NCI-H524 treated with DMSO at 0.1 percent for 48 hours (cell line): ENCODE measurements at regions not wholly inside any gene's neighbourhood (a gene's known extent, or its start where the extent isn't known, plus 50 kb on each side); places are given as distances from the start of the nearest gene placed in this dataset.
A peak's percentile ranks its signal among the peaks of the same experiment; 100 is the strongest.

Experiments used
- DNase-seq: peaks from one replicate; lab custom pipeline; 2025; lab: John Stamatoyannopoulos, UW

DNA sequence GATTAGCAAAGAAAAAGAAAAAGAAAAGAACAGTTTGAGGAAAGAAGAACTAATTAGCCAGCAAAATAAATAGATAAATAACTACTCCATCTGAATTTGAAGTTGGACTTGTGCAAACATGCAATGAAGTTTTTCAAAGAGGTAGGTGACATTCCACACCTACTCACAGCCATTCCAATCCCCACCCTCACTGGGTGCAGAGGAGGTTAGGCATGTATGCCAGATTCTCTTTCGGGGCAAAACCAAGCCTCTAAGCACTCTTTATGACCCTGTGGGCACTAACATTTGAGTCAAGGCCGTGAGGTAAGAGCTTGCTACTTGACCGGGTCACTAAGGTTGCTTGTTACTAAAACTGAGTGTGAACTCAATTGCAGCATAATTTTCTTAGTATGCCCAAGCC, 108.4 kb upstream of the SEMA3A start:
- no peak for DNase-seq

- DNase-seq: no peak
Measured at GRCh38 chr7:84297616-84298015, 103.0 kb upstream of the SEMA3A start.

GRCh38 chr7:84294847-84295455, 100.4 kb upstream of the SEMA3A start:
- no peak for DNase-seq

DNA sequence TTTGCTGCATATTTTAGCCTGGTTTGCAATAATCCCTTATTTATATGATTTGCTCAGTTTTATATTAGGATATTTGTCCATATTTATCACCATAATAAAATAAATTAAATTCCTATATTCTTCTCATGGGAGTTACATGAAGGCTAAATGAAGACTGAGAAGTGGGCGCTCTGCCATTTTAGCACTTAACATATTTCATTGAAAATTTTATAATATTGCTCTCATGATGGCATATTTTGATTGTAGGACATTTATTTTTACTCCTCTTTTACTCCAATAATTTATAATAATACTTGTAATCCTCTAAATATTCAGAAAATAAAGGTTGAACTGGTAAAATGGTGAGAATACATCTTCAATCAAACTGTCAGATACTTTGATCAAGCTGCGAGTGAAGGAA, 99.8 kb upstream of the SEMA3A start:
- no peak for DNase-seq

DNA sequence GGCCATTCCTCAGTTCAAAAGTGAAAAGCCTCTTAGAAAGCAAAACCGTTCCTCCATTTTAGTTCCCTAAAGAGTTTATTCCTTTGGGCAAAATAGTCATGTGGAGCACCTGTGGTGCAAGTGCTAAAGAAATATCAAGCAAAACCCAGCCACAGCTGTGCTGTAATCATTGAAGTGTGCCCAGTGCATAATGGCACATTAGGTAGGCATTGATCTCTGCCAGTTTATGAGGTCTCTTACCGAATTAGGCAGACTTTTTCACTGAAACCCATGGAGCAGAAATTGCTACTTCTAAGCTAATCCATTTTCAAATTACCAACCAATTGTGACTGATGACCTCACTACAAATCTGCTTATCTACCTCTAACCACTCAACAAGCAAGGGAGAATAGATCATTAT, 97.2 kb upstream of the SEMA3A start:
- peak; percentile 15 for DNase-seq

- no peak for DNase-seq
Measured at GRCh38 chr7:84283798-84284197, 89.2 kb upstream of the SEMA3A start.

GRCh38 chr7:84281518-84281917, 86.9 kb upstream of the SEMA3A start:
- no peak for DNase-seq

DNA sequence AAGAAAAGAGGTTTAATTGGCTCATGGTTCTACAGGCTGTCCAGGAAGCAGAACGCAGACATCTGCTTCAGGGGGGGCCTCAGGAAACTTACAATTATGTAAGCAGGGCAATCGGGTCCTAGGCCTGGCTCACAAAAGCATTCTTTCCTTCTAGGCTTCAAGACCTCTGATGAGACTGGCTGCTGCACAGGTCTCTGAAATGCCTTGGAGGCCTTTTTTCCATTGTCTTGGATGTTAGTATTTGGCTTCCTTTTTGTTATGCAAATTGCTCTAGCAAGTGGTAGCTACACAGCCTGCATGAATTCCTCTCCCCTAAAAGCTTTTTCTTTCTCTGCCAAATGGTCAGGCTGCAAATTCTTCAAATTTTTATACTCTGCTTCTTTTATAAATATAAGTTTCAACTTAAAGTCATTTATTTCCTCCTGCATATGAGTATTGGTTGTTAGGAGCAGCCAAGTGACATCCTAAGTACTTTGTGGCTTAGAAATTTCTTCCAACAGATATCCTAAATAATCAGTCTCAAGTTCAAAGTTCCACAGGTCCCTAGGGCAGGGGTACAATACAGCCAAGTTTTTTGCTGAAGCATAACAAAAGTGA, 83.1 kb upstream of the SEMA3A start:
- DNase-seq: no peak

DNA sequence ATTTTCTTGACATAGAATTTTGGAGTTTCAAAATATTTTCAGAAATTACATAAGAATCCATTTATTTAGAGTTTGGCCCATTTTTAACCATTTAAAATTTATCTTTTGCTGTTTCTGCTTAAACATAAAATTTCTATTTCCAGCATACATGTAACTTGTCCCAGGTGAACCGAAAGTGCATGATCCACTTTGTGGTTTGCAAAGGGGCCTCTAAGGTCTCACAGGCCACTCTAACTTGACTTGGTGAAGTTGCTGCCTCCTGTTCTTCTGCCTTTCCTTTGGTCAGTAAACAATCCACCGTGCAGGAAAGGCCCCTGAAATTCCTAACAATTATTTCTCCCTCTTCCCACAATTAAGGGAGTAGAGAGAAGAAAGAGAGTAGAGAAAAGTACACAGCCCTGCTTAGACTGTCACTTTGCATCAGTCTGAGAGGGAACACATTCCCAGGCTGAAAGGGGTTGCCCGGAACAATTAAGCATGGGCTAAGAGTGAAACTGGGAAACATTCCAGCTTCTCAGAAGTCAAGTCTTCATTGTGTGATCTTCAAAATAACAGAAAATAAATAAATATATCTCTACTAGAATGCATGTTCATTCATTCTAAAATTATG, 79.5 kb upstream of the SEMA3A start:
- no peak for DNase-seq

- no peak for DNase-seq
Measured at GRCh38 chr7:84271543-84271942, 77.0 kb upstream of the SEMA3A start.

DNA sequence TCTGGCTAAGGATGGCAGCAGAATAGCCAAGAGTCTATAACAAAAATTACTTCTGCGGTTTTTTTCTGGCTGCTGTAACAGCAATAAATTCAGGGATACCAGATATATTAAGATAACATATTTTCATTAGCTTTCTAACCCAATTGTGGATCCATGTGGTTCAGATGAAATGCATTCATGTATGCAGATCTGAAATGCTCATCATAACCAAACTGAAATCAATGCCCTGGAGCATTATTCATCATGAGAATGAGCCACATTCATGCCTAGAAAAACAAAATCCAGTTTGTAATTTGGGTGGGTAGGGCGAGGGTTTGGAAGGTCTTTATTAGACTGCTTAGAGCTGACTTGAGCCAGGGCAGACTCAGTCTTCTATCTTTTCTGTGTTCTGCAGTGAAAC, 69.8 kb upstream of the SEMA3A start:
- no peak for DNase-seq

- DNase-seq: no peak
Measured at GRCh38 chr7:84263106-84263505, 68.5 kb upstream of the SEMA3A start.

DNA sequence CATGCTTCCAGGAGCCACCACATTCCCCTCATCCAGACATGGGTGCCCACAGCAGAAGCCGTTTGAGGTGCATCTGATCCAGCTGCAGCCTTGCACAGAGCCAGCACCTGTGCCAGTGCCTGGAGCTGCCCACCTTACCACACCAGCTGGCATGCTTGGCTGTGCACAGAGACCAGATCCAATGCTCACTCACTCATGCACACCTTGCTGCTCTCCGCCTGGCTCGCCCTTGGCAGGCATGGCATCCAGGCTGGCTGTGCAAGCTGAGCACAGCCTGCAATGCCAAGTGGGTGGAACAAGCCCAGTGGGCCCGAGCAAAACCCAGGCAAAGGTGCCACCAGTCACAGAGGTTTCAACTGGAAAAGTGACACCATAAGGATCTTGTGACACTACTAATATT, 66.9 kb upstream of the SEMA3A start:
- no peak for DNase-seq

DNA sequence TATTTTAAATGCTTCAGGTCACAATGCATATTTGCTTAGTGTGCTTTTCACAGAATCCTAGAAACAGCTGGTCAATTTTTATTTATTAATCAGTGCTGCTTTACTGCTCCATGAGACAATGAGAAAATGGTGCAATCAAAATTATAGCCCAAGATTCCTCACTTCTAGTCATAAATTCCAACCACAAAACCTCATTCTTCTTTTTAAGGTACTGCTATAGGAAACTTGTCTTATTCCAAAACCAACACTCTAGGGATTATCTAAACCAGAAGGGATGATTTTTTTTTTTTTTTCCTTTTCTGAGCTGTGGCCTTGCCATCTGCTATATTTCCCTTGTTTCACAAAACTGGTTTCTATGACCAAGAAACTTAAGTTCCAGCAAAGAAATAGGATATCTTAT, 64.0 kb upstream of the SEMA3A start:
- DNase-seq: no peak

- DNase-seq: no peak
Measured at GRCh38 chr7:84256571-84256971, 62.0 kb upstream of the SEMA3A start.

DNA sequence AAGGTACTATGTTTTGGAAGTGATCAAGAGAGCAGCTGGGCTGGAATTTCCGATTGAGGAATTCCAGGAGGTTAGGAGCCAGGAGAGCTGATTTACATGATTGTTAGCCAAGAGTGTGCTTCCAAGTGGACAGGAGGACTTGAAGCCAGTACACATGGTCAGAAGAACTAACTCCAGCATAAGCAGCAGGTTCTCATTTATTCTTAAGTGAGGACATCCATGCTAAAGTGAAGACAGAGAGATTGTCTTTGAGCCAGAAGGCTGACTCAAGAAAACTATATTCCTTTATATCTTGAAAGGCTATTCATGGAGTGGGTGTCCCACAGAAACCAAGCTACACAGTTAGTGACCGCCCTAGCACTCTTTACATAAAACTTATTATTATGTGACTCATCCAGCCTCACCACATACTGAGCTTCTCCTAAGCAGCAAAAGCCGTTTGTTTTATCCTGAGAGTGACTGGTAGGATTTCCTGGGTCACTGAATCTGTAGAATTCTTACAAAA, 56.7 kb upstream of the SEMA3A start:
- DNase-seq: no peak

DNA sequence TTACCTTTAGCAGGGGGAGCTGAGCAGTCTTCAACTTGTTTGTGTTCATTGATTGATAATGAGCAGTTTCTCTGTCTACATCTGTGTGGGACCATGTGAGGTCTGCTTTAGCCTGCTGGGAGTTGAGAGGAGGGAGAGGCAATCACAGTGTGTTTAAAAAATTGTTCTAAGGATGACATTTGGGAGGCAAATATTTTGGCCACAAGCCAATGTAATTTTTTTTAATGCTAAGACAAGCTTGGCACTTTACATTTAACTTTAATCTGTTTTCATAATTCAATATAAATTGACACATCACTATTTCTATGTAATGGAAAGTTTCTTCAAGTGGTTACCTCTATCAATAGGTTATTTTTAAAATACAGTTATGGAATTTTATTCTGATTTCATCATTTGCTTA, 55.9 kb upstream of the SEMA3A start:
- DNase-seq: no peak

GRCh38 chr7:84249656-84250055, 55.1 kb upstream of the SEMA3A start:
- no peak for DNase-seq

GRCh38 chr7:84248843-84249242, 54.3 kb upstream of the SEMA3A start:
- DNase-seq: no peak

- no peak for DNase-seq
Measured at GRCh38 chr7:84248267-84248666, 53.7 kb upstream of the SEMA3A start.

GRCh38 chr7:84247591-84247990, 53.0 kb upstream of the SEMA3A start:
- DNase-seq: no peak

GRCh38 chr7:84245835-84246234, 51.2 kb upstream of the SEMA3A start:
- no peak for DNase-seq
